ENCODE measurements at regions not wholly inside any gene's neighbourhood (a gene's known extent, or its start where the extent isn't known, plus 50 kb on each side); places are given as distances from the start of the nearest gene placed in this dataset.

DNA sequence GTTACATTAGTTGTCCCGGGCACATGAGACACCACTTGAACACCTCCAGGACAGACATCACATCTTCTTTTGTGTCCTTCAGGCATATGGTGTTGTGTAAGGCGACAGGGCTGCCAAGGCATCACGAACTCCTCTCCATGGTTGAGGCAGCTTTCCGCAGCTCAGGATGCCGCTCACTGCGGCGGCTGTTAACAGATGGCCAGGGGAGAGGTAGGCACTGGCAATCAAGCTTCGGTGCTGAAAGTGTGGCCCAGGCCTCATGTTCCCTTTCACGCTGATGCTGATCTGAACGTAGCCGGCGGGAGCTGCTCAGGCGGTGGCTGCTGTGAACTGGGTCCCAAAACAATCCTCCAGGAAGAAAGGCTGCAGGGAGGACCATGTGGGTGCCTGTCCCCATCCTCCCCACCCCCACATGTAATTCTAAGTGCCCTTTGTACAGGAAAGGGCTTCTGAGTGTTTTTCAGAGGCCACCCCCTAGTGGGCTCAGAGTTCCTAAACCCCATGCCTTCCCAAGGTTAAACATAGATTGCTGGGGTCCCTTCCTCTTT is 287.1 kb upstream of the AJAP1 start:
- TF ChIP-seq CTCF (IDR thresholded peaks at IDR 0.05) (no peak), POLR2A (IDR thresholded peaks at IDR 0.05) (no peak)
